ENCODE measurements at regions not wholly inside any gene's neighbourhood (a gene's known extent, or its start where the extent isn't known, plus 50 kb on each side); places are given as distances from the start of the nearest gene placed in this dataset.

DNA sequence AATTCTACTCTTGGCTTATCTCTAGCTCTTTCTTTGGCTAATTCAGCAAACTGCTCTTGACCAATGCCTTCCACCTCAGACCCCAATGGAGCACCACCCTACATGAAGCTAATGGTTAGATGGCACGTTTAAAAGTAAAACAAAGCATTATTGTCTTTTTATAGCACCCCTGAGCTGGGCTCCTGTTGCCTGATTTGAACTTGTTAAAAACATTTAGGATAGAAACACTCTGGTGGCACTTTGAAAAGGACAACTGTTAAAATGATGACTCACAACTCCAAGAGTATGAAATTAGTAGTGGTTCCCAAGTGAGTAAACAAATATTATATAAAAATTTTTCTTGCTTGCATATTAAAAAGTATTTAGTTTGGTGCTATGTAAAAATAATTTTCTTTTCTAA lies 299.6 kb upstream of the DCN start:
- H3K36me3 ChIP-seq = no peaks in the 10 kb centered on the region
- WGBS = 21% methylated on average over 1 of the region's 1 CpG
- no peak for DNase-seq (ENCODE audit: low spot score)

DNA sequence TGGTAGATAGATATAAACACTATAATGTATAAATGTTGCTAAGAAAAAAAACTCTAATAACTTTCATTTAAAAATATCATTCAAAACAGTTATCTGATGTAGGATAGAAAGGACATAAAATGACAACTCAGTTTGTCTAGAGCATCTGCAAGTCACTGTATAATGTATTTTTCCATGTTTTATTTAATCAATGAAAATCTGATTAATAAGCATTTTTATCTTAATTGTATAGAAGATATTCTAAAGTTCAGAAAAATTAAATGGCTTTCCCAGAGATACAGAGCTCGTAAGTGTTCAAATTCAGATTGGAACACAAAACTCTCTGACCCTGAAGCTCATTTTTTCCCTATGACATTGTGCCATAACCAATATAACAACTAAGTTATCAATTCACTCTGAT lies 295.9 kb upstream of the DCN start:
- intact Hi-C loops (cut with DNase I) = no loop called here
- 96% methylated on average over 1 of the region's 1 CpG for WGBS
- TF ChIP-seq, protein P1, sequence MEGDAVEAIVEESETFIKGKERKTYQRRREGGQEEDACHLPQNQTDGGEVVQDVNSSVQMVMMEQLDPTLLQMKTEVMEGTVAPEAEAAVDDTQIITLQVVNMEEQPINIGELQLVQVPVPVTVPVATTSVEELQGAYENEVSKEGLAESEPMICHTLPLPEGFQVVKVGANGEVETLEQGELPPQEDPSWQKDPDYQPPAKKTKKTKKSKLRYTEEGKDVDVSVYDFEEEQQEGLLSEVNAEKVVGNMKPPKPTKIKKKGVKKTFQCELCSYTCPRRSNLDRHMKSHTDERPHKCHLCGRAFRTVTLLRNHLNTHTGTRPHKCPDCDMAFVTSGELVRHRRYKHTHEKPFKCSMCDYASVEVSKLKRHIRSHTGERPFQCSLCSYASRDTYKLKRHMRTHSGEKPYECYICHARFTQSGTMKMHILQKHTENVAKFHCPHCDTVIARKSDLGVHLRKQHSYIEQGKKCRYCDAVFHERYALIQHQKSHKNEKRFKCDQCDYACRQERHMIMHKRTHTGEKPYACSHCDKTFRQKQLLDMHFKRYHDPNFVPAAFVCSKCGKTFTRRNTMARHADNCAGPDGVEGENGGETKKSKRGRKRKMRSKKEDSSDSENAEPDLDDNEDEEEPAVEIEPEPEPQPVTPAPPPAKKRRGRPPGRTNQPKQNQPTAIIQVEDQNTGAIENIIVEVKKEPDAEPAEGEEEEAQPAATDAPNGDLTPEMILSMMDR (IDR thresholded peaks at IDR 0.05) = no peak
- TF ChIP-seq POLR2AphosphoS5 (IDR thresholded peaks at IDR 0.05) = no peak
- TF ChIP-seq POLR2A (IDR thresholded peaks at IDR 0.05) = no peak
- Histone ChIP-seq H3K36me3 (no peaks in the 10 kb centered on the region), H3K27me3 (replicated peaks; ENCODE audit: insufficient read depth) (no peaks in the 10 kb centered on the region), H3K27ac (no peak overlapping the region), H3K9me3 (no peaks in the 10 kb centered on the region), H3K4me3 (no peak overlapping the region), H3K4me1 (replicated peaks) (no peaks in the 10 kb centered on the region)
- DNase-seq (ENCODE audit: low spot score) = no peak

More for the DNA sequence above, 299.6 kb upstream of the DCN start:
- H3K27ac ChIP-seq = no peak overlapping the region
- H3K9me3 ChIP-seq = no peaks in the 10 kb centered on the region
- intact Hi-C loops (cut with DNase I) = no loop called here
- TF ChIP-seq POLR2A (IDR thresholded peaks at IDR 0.05) (no peak), POLR2AphosphoS5 (IDR thresholded peaks at IDR 0.05) (no peak)
- no peak overlapping the region for H3K4me3 ChIP-seq
- no peaks in the 10 kb centered on the region for H3K27me3 ChIP-seq (replicated peaks; ENCODE audit: insufficient read depth)
- no peaks in the 10 kb centered on the region for H3K4me1 ChIP-seq (replicated peaks)

DNA sequence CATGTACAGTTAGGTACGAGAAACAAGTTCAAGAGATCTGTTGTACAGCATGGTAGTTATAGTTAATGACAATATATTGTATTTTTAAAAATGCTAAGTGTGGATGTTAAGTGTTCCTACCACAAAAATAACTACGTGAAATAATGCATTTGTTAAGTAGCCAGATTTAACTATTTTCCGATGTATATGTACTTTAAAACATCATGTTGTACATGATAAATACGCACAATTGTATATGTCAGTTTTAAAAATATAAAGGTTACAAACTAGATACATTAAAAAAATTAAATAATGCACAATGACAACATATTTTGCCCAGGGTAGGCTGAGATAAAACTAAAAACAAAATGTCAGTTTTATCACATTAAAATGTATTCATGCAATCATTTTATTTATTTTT lies 285.1 kb upstream of the DCN start:
- WGBS = 98% methylated on average over 4 of the region's 4 CpGs
- Histone ChIP-seq H3K4me3 (no peak overlapping the region), H3K9me3 (no peaks in the 10 kb centered on the region), H3K27ac (no peak overlapping the region), H3K4me1 (replicated peaks) (no peaks in the 10 kb centered on the region), H3K27me3 (replicated peaks; ENCODE audit: insufficient read depth) (no peaks in the 10 kb centered on the region), H3K36me3 (no peaks in the 10 kb centered on the region)
- DNase-seq (ENCODE audit: low spot score) = no peak
- TF ChIP-seq POLR2A (IDR thresholded peaks at IDR 0.05) (no peak), POLR2AphosphoS5 (IDR thresholded peaks at IDR 0.05) (no peak)
- TF ChIP-seq, protein P1 (IDR thresholded peaks at IDR 0.05) = no peak
- intact Hi-C loops (cut with DNase I) = no loop called here

DNA sequence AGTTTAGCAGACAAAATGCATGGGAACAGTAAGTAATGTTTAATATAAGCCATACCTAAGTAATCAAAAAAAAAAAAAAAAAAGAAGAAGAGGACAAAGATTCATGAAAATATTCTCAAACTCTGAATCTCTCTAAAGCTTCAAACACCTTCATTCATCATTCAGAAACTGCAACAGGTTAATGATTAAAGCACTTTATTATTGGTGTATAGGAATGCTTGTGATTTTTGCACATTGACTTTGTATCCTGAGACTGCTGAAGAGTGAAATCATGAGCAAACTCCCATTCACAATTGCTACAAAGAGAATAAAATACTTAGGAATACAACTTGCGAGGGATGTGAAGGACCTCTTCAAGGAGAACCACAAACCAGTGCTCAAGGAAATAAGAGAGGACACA lies 278.4 kb upstream of the DCN start:
- Histone ChIP-seq H3K4me3 (no peak overlapping the region), H3K9me3 (no peaks in the 10 kb centered on the region), H3K27me3 (replicated peaks; ENCODE audit: insufficient read depth) (no peaks in the 10 kb centered on the region), H3K4me1 (replicated peaks) (no peaks in the 10 kb centered on the region), H3K36me3 (no peaks in the 10 kb centered on the region), H3K27ac (no peak overlapping the region)
- 100% methylated on average over 1 of the region's 1 CpG for WGBS
- intact Hi-C loops (cut with DNase I) = no loop called here
- DNase-seq (ENCODE audit: low spot score) = no peak
- TF ChIP-seq POLR2AphosphoS5 (IDR thresholded peaks at IDR 0.05) (no peak), POLR2A (IDR thresholded peaks at IDR 0.05) (no peak)
- TF ChIP-seq, protein P1 (IDR thresholded peaks at IDR 0.05) = no peak

DNA sequence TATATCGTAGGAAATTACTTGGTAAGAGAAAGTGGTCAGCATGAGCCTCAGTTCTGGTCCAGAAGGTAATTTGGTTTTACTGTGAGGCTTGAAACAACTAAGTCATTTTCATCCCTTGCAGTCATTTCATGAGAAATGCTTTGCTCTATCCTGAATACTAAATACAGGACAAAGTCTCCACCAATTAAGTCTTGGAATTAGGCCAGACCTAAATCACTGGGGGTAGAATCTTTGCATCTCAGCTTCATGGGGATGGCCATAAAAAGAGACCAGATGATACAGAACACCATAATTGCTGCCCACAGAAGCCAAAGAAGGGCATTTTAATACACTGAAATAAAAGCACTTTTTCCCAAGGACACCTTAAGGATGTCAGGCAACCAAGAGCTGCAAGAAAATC lies 277.9 kb upstream of the DCN start:
- H3K4me1 ChIP-seq (replicated peaks) = no peaks in the 10 kb centered on the region
- intact Hi-C loops (cut with DNase I) = no loop called here

More for the DNA sequence above, 277.9 kb upstream of the DCN start:
- no peaks in the 10 kb centered on the region for H3K9me3 ChIP-seq
- no peak overlapping the region for H3K4me3 ChIP-seq
- WGBS = 92% methylated on average over 1 of the region's 1 CpG
- DNase-seq (ENCODE audit: low spot score) = no peak
- no peak overlapping the region for H3K27ac ChIP-seq
- H3K36me3 ChIP-seq = no peaks in the 10 kb centered on the region
- H3K27me3 ChIP-seq (replicated peaks; ENCODE audit: insufficient read depth) = no peaks in the 10 kb centered on the region
- TF ChIP-seq POLR2A (IDR thresholded peaks at IDR 0.05) (no peak), POLR2AphosphoS5 (IDR thresholded peaks at IDR 0.05) (no peak)
- TF ChIP-seq, protein P1 (IDR thresholded peaks at IDR 0.05) = no peak
